Effector memory CD8-positive, alpha-beta T cell (primary cell): ENCODE measurements at regions not wholly inside any gene's neighbourhood (a gene's known extent, or its start where the extent isn't known, plus 50 kb on each side); places are given as distances from the start of the nearest gene placed in this dataset.

Source experiments
- ATAC-seq: fragments of 150-1000 bp; cut with Tn5 transposase; replicated peaks from 2 replicates; pipeline ENCODE4 v1.10.0; 2021; ENCODE audit warnings: mild to moderate bottlenecking, moderate library complexity
- DNase-seq, 3 experiments: peaks; one replicate each; pipeline ENCODE4 v3.0.0; 2021
- H3K27ac Mint-ChIP-seq, 2 donors: one replicate each; pipeline ENCODE4 v1.8.0; 2022; ENCODE audit warnings: mild to moderate bottlenecking in 2 of 2, mixed read lengths in 2 of 2, moderate library complexity in 2 of 2
- H3K27me3 Mint-ChIP-seq, 2 donors: one replicate each; pipeline ENCODE4 v1.8.0; 2022; ENCODE audit warnings: mixed read lengths in 2 of 2
- H3K36me3 Mint-ChIP-seq: one replicate; pipeline ENCODE4 v1.8.0; 2022; ENCODE audit warnings: mild to moderate bottlenecking, moderate library complexity, mixed read lengths; ENCODE audit not compliant: insufficient read depth
- H3K4me1 Mint-ChIP-seq, 2 donors: one replicate each; pipeline ENCODE4 v1.8.0; 2022; ENCODE audit warnings: low read depth in 2 of 2, mixed read lengths in 2 of 2
- H3K4me3 Mint-ChIP-seq, 2 donors: one replicate each; pipeline ENCODE4 v1.8.0; 2022; ENCODE audit warnings: mild to moderate bottlenecking in 2 of 2, mixed read lengths in 2 of 2, moderate library complexity in 2 of 2
- H3K9me3 Mint-ChIP-seq, 2 donors: one replicate each; pipeline ENCODE4 v1.8.0; 2022; ENCODE audit warnings: mixed read lengths in 2 of 2

DNA sequence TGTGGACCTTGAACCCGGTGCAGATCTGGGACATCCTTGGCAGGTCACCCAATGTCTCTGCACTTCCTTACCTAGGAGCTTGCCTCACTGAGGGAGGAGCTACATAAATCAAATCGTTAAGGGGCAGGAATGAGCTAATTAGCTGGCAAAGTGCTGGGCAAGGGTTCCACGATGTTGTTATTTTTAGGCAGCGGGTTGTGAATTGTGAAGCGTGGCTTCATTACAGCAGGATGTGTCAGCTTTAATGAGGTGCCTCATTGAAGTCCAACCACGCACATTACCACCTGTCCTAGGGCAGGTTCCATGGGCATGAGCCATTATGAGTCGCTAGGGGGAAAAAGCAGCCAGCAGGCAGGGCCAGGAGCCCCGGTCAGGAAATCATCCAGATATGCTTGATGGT lies 127.0 kb upstream of the AGAP1 start:
- H3K4me1 Mint-ChIP-seq, result peaks cover 0 to 3% of the 10 kb centered on the region in 2 donors
- no peaks in the 10 kb centered on the region for H3K9me3 Mint-ChIP-seq
- peaks cover 37 to 47% of the 10 kb centered on the region in 2 donors for H3K27me3 Mint-ChIP-seq
- no peak overlapping the region for H3K4me3 Mint-ChIP-seq
- no peak overlapping the region for H3K27ac Mint-ChIP-seq
- DNase-seq (no peak), ATAC-seq (no peak)
- H3K36me3 Mint-ChIP-seq, result no peaks in the 10 kb centered on the region

DNA sequence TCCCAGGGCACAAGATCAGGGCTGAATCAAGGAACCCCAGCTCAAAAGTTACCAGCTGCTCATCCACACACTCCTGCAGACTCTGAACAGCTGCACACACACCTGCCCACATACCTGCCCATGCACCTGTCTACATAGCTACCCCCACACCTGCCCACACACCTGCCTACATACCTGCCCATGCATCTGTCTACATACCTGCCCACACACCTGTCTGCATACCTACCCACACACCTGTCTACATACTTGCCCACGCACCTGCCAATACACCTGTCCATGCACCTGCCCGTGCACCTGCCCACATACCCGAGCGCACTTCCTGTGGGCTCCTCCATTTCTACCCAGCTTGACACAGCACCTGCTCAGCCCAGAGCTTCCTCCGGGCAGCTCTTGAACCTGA lies 122.8 kb upstream of the AGAP1 start:
- ATAC-seq, result no peak
- no peaks in the 10 kb centered on the region for H3K9me3 Mint-ChIP-seq
- H3K27ac Mint-ChIP-seq, result no peak overlapping the region
- H3K27me3 Mint-ChIP-seq, result peaks cover 43 to 48% of the 10 kb centered on the region in 2 donors
- H3K36me3 Mint-ChIP-seq, result no peaks in the 10 kb centered on the region
- peaks cover 0 to 3% of the 10 kb centered on the region in 2 donors for H3K4me1 Mint-ChIP-seq
- no peak for DNase-seq
- no peak overlapping the region for H3K4me3 Mint-ChIP-seq

DNA sequence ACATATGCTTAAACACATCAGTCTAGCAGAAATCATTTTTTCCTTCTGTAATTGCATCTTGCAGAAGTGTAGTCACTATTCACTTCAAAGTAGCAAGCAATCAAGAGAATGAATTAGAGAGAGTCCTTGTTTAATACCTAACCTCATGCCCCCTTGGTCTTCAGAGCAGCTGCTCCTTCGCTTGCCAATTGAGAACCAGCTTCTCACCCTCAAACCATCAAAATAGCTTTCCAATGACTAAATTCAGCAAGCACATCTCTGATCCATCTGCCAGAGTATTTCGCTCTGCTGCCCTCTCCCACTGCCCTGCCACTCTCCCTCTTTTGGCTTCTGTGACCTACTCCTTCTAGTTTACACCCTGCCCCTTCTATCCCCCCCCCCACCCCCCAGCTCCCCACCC lies 120.7 kb upstream of the AGAP1 start:
- Mint-ChIP-seq H3K27ac (no peak overlapping the region), H3K4me1 (peaks cover 0 to 3% of the 10 kb centered on the region in 2 donors), H3K36me3 (no peaks in the 10 kb centered on the region), H3K9me3 (no peaks in the 10 kb centered on the region), H3K4me3 (no peak overlapping the region), H3K27me3 (peaks cover 40 to 61% of the 10 kb centered on the region in 2 donors)
- no peak for DNase-seq
- no peak for ATAC-seq

DNA sequence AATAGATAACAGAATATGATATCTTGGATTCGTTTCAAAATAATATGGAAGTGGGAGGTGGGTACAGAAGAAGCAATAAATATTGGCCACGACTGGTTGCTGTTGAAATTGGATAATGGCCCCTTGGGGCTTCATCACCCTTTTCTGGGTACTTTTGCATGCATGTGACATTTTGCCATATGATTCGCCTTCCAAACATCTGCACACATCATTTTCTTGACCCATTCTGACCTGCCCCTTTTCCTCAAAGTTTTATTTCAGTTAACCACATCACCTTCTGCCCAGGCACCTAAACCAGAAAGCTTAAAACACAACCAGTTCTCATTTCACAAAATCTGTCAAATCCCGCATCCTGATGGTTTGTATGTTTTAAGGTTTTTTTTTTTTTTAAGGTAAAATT lies 116.7 kb upstream of the AGAP1 start:
- Mint-ChIP-seq H3K36me3 (no peaks in the 10 kb centered on the region), H3K9me3 (no peaks in the 10 kb centered on the region), H3K27ac (no peak overlapping the region), H3K4me3 (no peak overlapping the region), H3K4me1 (no peaks in the 10 kb centered on the region), H3K27me3 (peaks cover 30 to 44% of the 10 kb centered on the region in 2 donors)
- DNase-seq, result no peak
- no peak for ATAC-seq

DNA sequence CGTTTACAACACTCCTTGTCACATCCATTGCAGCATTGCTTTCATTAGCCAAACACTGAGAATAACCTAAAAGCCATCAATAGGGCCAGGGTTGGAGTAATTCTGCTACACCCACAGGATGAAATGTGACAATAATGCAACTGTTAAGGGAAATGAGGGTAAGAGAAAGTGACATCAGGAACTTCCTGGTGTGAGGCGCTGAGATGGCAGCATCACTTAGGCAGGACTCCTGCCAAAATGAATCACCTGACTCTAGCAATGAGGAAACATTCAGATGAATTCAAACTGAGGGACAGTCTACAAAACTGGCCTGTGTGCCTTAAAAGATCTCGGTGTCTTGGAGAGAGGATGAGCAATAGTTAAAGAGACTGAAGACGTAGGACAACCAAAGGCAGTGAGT lies 115.6 kb upstream of the AGAP1 start:
- no peak for DNase-seq
- ATAC-seq, result no peak
- H3K9me3 Mint-ChIP-seq, result no peaks in the 10 kb centered on the region
- H3K4me3 Mint-ChIP-seq, result no peak overlapping the region
- H3K36me3 Mint-ChIP-seq, result no peaks in the 10 kb centered on the region
- H3K27ac Mint-ChIP-seq, result no peak overlapping the region
- no peaks in the 10 kb centered on the region for H3K4me1 Mint-ChIP-seq
- H3K27me3 Mint-ChIP-seq, result peaks cover 31 to 41% of the 10 kb centered on the region in 2 donors

DNA sequence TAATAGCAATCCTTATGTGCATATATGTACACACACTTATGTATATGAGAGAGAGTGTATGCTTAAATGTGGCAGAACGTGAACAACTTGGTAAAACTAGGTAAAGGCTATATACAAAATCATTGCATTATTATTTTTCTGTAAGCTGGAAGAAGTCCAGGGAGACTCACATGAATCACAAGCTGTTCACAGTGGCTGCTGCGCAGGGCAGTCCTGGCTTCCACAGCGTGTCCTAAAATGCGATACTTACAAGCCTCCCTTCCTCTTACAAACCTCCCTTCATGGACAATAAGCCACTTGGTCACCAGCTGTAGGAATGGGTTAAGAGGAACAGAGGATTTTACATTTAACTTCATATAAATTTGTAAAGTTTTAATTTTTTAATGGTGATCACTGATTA lies 114.9 kb upstream of the AGAP1 start:
- H3K36me3 Mint-ChIP-seq, result no peaks in the 10 kb centered on the region
- no peak overlapping the region for H3K4me3 Mint-ChIP-seq
- DNase-seq, result no peak
- no peak for ATAC-seq
- H3K9me3 Mint-ChIP-seq, result no peaks in the 10 kb centered on the region
- H3K27ac Mint-ChIP-seq, result no peak overlapping the region
- H3K27me3 Mint-ChIP-seq, result peaks cover 29 to 34% of the 10 kb centered on the region in 2 donors
- no peaks in the 10 kb centered on the region for H3K4me1 Mint-ChIP-seq

DNA sequence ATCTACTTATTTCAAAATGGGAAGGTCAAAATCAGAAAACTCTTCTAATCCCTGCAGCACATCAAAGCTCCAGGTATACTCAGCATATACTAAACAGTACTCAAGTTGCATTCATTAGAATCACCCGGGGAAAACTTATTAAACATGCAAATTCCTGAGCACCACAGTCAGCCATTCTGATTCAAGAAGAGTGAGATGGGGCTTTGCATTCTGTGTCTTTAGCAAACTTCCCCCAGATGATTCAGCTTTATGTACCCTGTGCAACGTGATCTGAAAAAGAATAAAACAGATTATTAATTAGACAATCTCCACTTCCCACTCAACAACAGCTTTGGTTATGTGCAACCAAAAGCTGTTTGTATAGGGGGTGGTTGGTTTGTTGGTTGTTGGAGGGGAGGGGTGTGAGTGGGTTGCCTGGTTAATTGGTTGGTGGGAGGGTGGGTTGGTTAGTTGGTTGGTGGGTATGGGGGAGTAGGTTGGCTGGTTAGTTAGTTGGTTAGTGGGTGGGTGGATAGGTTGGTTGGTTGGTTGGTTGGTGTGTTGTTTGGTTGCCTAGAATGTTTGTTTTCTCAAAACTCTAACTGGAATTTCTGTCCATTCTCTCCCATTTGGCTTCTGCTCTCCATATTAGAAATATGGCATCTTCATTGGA lies 112.5 kb upstream of the AGAP1 start:
- ATAC-seq (no peak), DNase-seq (no peak)
- H3K27ac Mint-ChIP-seq, result no peak overlapping the region
- peaks cover 20 to 29% of the 10 kb centered on the region in 2 donors for H3K27me3 Mint-ChIP-seq
- no peaks in the 10 kb centered on the region for H3K9me3 Mint-ChIP-seq
- no peak overlapping the region for H3K4me3 Mint-ChIP-seq
- no peaks in the 10 kb centered on the region for H3K4me1 Mint-ChIP-seq
- no peaks in the 10 kb centered on the region for H3K36me3 Mint-ChIP-seq

DNA sequence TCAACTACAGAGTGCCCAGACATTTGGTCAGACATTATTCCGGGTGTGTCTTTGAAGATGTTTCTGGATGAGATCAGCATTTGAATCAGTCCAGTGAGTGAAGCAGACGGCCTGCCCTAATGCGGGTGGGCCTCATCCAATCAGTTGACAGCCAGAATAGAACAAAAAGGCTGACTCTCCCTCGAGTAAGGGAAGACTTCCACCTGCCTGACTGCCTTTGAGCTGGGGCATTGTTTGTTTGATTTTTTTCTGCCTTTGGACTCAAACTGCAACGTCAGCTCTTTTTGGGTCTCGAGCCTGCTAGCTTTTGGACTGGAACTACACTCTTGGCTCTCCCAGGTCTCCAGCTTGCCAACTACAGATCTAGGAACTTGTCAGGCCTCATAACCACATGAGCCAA lies 111.7 kb upstream of the AGAP1 start:
- no peaks in the 10 kb centered on the region for H3K4me1 Mint-ChIP-seq
- H3K9me3 Mint-ChIP-seq, result no peaks in the 10 kb centered on the region
- peaks cover 17 to 26% of the 10 kb centered on the region in 2 donors for H3K27me3 Mint-ChIP-seq
- H3K27ac Mint-ChIP-seq, result no peak overlapping the region
- no peak for DNase-seq
- H3K4me3 Mint-ChIP-seq, result no peak overlapping the region
- no peaks in the 10 kb centered on the region for H3K36me3 Mint-ChIP-seq
- ATAC-seq, result no peak

DNA sequence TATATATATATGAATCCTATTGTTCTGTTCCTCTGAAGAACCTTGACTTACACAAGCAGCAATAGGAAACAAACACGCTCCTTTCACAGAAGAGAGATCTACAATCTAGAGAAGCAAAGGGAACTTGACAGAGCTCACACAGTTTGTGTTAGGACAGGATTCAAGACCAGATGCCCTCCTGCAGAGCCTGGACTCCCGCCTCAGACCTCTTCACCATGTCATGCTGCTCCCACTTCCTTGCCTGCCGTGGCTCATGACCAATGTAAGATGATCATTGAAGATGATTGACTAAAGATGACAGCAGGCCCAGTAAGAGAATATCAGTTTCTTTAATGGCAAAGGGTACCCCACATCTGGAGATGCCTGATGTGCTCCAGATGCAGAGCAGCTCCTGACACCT lies 111.2 kb upstream of the AGAP1 start:
- H3K4me3 Mint-ChIP-seq, result no peak overlapping the region
- ATAC-seq (no peak), DNase-seq (no peak)
- no peaks in the 10 kb centered on the region for H3K36me3 Mint-ChIP-seq
- no peaks in the 10 kb centered on the region for H3K9me3 Mint-ChIP-seq
- no peak overlapping the region for H3K27ac Mint-ChIP-seq
- H3K27me3 Mint-ChIP-seq, result peaks cover 14 to 22% of the 10 kb centered on the region in 2 donors
- H3K4me1 Mint-ChIP-seq, result peaks cover 0 to 2% of the 10 kb centered on the region in 2 donors

DNA sequence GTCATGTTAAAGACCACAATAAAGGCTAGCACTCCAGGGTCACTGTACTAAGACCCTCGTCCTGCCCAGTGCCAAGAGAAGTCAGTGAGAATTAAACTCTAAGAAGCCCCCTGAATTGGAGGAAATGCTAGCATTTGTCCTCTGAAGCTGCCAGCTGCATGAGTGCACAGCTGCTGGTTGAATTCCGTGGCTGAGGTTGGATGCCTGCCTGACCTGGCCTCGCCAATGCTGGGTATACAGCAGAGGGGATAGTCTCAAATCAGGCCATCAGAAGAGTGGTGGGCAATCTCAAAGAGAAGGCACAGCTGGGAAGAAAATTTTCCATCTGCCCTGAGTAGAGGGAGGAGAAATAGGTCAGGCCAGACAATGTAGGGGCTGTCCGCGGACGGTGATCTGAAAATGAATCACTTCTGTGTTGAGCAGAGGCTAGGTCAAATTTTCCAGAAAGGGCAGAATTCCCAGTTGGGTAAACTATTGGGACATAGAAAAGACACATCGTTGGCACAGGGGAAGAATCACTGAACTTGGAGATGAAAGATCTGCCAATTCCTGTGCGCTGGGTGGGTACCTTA lies 110.5 kb upstream of the AGAP1 start:
- H3K4me3 Mint-ChIP-seq, result no peak overlapping the region
- peaks cover 7 to 14% of the 10 kb centered on the region in 2 donors for H3K27me3 Mint-ChIP-seq
- H3K4me1 Mint-ChIP-seq, result peaks cover 0 to 2% of the 10 kb centered on the region in 2 donors
- no peak overlapping the region for H3K27ac Mint-ChIP-seq
- no peak for ATAC-seq
- H3K9me3 Mint-ChIP-seq, result no peaks in the 10 kb centered on the region
- no peaks in the 10 kb centered on the region for H3K36me3 Mint-ChIP-seq
- no peak for DNase-seq

DNA sequence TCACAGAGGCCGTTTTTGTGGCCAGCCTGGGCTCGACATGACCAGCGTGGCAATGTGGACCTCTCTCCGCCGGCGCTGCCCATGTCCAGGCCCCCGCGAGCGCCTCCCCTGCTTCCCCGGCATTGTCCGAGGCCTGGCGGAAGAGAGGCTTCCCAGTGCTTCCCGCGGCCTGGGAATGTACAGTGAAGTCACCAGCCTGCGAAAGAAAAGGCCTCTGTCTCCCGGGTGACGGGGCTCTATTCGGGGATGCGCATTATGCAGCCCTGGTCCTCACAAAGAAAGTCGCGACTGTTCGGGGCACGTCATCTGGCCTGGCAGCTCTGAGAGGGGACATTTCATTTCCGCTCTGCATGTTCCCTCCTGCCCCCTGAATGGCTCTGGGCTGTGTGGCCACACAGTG lies 109.2 kb upstream of the AGAP1 start:
- H3K27ac Mint-ChIP-seq, result no peak overlapping the region
- H3K36me3 Mint-ChIP-seq, result no peaks in the 10 kb centered on the region
- ATAC-seq (no peak), DNase-seq (no peak)
- H3K4me1 Mint-ChIP-seq, result peaks cover 0 to 2% of the 10 kb centered on the region in 2 donors
- H3K27me3 Mint-ChIP-seq, result peaks cover 5 to 9% of the 10 kb centered on the region in 2 donors
- no peaks in the 10 kb centered on the region for H3K9me3 Mint-ChIP-seq
- no peak overlapping the region for H3K4me3 Mint-ChIP-seq

DNA sequence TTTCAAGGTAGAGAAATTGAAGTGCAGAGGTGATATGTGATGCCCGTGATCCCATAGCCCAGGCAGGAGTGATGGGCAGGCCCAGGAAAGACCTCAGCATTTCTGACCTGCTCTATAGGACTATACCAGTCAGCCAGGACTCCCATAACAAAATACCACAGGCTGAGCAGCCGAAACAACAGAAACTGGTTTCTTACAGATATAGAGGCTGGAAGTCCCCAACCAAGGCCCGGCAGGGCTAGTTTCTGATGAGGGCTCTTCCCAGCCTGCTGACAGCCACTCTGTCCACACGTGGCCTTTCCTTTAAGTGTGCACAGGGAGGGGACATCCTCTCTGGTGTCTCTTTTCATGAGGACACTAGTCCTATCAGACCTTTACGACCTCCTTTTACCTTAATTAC lies 104.2 kb upstream of the AGAP1 start:
- H3K9me3 Mint-ChIP-seq, result no peaks in the 10 kb centered on the region
- peaks cover 6 to 14% of the 10 kb centered on the region in 2 donors for H3K27me3 Mint-ChIP-seq
- ATAC-seq (no peak), DNase-seq (no peak)
- H3K27ac Mint-ChIP-seq, result peak overlapping the region in 1 of 2 donors; percentile 4
- no peak overlapping the region for H3K4me3 Mint-ChIP-seq
- peaks cover 12 to 13% of the 10 kb centered on the region in 2 donors for H3K4me1 Mint-ChIP-seq
- no peaks in the 10 kb centered on the region for H3K36me3 Mint-ChIP-seq

DNA sequence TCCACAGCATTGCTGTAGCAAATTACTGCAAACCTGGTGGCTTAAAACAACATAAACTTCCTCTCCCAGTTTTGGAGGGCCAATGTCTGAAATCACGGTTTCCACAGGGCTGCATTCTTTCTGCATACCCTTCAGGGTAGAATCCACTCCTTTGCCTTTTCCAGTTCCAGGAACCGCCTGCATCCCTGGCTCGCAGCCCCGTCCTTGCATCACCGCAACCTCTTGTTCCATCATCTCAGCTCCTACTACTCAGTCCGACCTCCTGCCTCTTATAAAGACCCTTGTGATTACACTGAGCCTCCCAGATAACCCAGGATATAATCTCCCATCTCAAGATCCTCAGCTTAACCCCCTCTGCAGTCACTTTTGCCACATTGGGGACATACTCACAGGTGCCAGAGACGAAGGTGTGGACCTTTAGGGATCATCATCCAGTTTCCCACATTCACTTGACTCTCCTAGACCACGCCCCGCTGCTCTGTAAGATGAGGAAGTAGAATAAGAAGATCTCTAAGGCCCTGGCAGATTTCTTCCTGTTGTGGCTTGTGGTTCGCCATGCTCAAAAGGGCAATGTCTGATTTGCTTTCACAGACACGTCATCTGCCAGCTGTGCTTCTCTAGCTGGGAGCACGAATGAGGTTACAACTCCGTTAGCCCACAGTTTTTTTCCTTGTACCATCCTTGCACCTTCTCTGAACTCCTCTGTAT lies 103.6 kb upstream of the AGAP1 start:
- peak overlapping the region in 1 of 2 donors; percentile 4 for H3K27ac Mint-ChIP-seq
- ATAC-seq (peak; percentile 96), DNase-seq (peak; percentile 36 to 42 (median 39))
- peaks cover 9 to 14% of the 10 kb centered on the region in 2 donors for H3K27me3 Mint-ChIP-seq
- H3K4me1 Mint-ChIP-seq, result peaks cover 12 to 13% of the 10 kb centered on the region in 2 donors
- no peaks in the 10 kb centered on the region for H3K36me3 Mint-ChIP-seq
- peak overlapping the region; percentile 49 to 62 for H3K4me3 Mint-ChIP-seq
- H3K9me3 Mint-ChIP-seq, result no peaks in the 10 kb centered on the region

DNA sequence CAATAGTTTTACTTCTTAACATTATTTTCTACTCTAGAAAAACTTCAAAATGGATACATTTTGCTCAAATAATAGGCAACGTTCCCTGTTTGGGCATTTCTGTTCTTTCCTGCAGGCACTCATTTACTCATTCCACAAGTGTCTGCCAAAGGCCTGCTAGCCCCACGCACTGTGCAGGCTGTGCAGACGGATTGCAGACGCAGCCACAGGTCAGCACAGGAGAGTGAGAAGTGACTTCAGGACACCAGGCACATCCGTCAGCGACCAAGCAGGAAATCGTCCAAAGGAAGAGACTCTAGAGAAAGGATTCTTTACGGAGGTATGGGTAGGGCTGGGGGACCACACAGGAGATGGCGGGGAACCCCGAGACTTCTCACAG lies 103.0 kb upstream of the AGAP1 start:
- H3K27me3 Mint-ChIP-seq, result peaks cover 14 to 19% of the 10 kb centered on the region in 2 donors
- H3K4me3 Mint-ChIP-seq, result peak overlapping the region; percentile 49 to 62
- H3K36me3 Mint-ChIP-seq, result no peaks in the 10 kb centered on the region
- H3K9me3 Mint-ChIP-seq, result no peaks in the 10 kb centered on the region
- ATAC-seq (peak; percentile 16), DNase-seq (no peak)
- H3K27ac Mint-ChIP-seq, result peak overlapping the region in 1 of 2 donors; percentile 4
- H3K4me1 Mint-ChIP-seq, result peaks cover 12 to 13% of the 10 kb centered on the region in 2 donors
